Left colon (tissue), 2 donors: ENCODE measurements at regions not wholly inside any gene's neighbourhood (a gene's known extent, or its start where the extent isn't known, plus 50 kb on each side); places are given as distances from the start of the nearest gene placed in this dataset.

Experiments used
- ATAC-seq: fragments of 200-7000 bp; cut with Tn5 transposase; one replicate; pipeline ENCODE4 v1.9.1; 2020; ENCODE audit warnings: mild to moderate bottlenecking, moderate library complexity
- DNase-seq, 2 donors: peaks; one replicate each; pipeline ENCODE4 v3.0.0-alpha.2; 2020
- intact Hi-C, 2 donors: fragments of 100-400 bp; cut with DNase I in 1 of 2; cut with micrococcal nuclease in 1 of 2; formaldehyde crosslinking; loops; one replicate each; pipeline versions ENCODE4 v1.11.2 to v1.14.0; 2022; cut with DNase I, micrococcal nuclease
- donor health status: DM: no; HTN: no; CAD: no.
- donor health status: DM: yes; HTN: yes; CAD: no.

- DNase-seq (no peak), ATAC-seq (no peak)
- intact Hi-C loops, result no loop called here
These were observed 935.6 kb downstream of the PDHA2 start for GRCh38 chr4:96775501-96775900.

GRCh38 chr4:96776920-96777527 is 937.1 kb downstream of the PDHA2 start:
- ATAC-seq (no peak), DNase-seq (no peak)
- intact Hi-C loops, result no loop called here

- ATAC-seq, result no peak
- DNase-seq, result no peak
- intact Hi-C loops, result no loop called here
These were observed 944.4 kb downstream of the PDHA2 start for GRCh38 chr4:96784336-96784735.

- intact Hi-C loops, result no loop called here
These were observed 946.4 kb downstream of the PDHA2 start for GRCh38 chr4:96786306-96786705.

GRCh38 chr4:96787766-96788165 is 947.9 kb downstream of the PDHA2 start:
- intact Hi-C loops, result no loop called here
- no peak for ATAC-seq
- DNase-seq, result no peak

More at GRCh38 chr4:96786306-96786705, 946.4 kb downstream of the PDHA2 start:
- no peak for DNase-seq
- ATAC-seq, result no peak

GRCh38 chr4:96809563-96809962 is 969.7 kb downstream of the PDHA2 start:
- DNase-seq (no peak), ATAC-seq (no peak)
- intact Hi-C loops, result no loop called here

- DNase-seq, result no peak
- ATAC-seq, result no peak
These were observed 987.2 kb downstream of the PDHA2 start for GRCh38 chr4:96827086-96827485.

GRCh38 chr4:96833831-96834230 is 993.9 kb downstream of the PDHA2 start:
- intact Hi-C loops, result no loop called here
- DNase-seq (no peak), ATAC-seq (no peak)

More at GRCh38 chr4:96827086-96827485, 987.2 kb downstream of the PDHA2 start:
- intact Hi-C loops, result no loop called here

- intact Hi-C loops, result no loop called here
- no peak for ATAC-seq
These were observed 996.1 kb downstream of the PDHA2 start for GRCh38 chr4:96835991-96836390.

GRCh38 chr4:96839441-96839840 is 999.5 kb downstream of the PDHA2 start:
- DNase-seq, result no peak
- intact Hi-C loops, result no loop called here
- no peak for ATAC-seq

More at GRCh38 chr4:96835991-96836390, 996.1 kb downstream of the PDHA2 start:
- no peak for DNase-seq

GRCh38 chr4:96841801-96842200 is 1001.9 kb downstream of the PDHA2 start:
- intact Hi-C loops, result no loop called here
- no peak for DNase-seq
- no peak for ATAC-seq

- ATAC-seq, result no peak
- no peak for DNase-seq
- intact Hi-C loops, result no loop called here
These were observed 1005.1 kb downstream of the PDHA2 start for GRCh38 chr4:96844858-96845490.

- DNase-seq, result no peak
- no peak for ATAC-seq
- intact Hi-C loops, result no loop called here
These were observed 1005.9 kb downstream of the PDHA2 start for GRCh38 chr4:96845819-96846218.

GRCh38 chr4:96874657-96875056 is 1034.8 kb downstream of the PDHA2 start:
- intact Hi-C loops, result no loop called here
- DNase-seq (no peak), ATAC-seq (no peak)

GRCh38 chr4:96879527-96879926 is 1039.6 kb downstream of the PDHA2 start:
- ATAC-seq (no peak), DNase-seq (no peak)
- intact Hi-C loops, result no loop called here

- intact Hi-C loops, result no loop called here
- ATAC-seq (no peak), DNase-seq (no peak)
These were observed 1048.0 kb downstream of the PDHA2 start for GRCh38 chr4:96887857-96888256.

GRCh38 chr4:96894621-96895020 is 1054.7 kb downstream of the PDHA2 start:
- no peak for ATAC-seq
- no peak for DNase-seq
- intact Hi-C loops, result no loop called here

GRCh38 chr4:96895826-96896225 is 1055.9 kb downstream of the PDHA2 start:
- intact Hi-C loops, result no loop called here
- no peak for ATAC-seq

GRCh38 chr4:96912716-96913115 is 1072.8 kb downstream of the PDHA2 start:
- intact Hi-C loops, result no loop called here
- ATAC-seq (no peak), DNase-seq (no peak)

More at GRCh38 chr4:96895826-96896225, 1055.9 kb downstream of the PDHA2 start:
- DNase-seq, result no peak

- no peak for DNase-seq
- ATAC-seq, result no peak
- intact Hi-C loops, result no loop called here
These were observed 1073.7 kb downstream of the PDHA2 start for GRCh38 chr4:96913441-96914080.
